Mesendoderm (in vitro differentiated cells): ENCODE measurements at regions not wholly inside any gene's neighbourhood (a gene's known extent, or its start where the extent isn't known, plus 50 kb on each side); places are given as distances from the start of the nearest gene placed in this dataset.

Experiments
- DNase-seq: peaks from one replicate; pipeline ENCODE4 v3.0.0; 2013
- H2AK5ac ChIP-seq: 2 replicates; pipeline ENCODE4 v1.6.1; 2013; ENCODE audit warnings: low read length, inconsistent platforms
- H2BK120ac ChIP-seq: 2 replicates; pipeline ENCODE4 v1.6.1; 2013; ENCODE audit warnings: low read depth, mild to moderate bottlenecking, low read length, moderate library complexity, mixed read lengths
- H2BK15ac ChIP-seq: replicated peaks from 2 replicates; pipeline ENCODE4 v1.6.1; 2013; ENCODE audit warnings: low read depth, mild to moderate bottlenecking, moderate library complexity
- H2BK5ac ChIP-seq: 2 replicates; pipeline ENCODE4 v1.6.1; 2013; ENCODE audit warnings: low read length, inconsistent platforms
- H3K18ac ChIP-seq: 2 replicates; pipeline ENCODE4 v1.6.1; 2013; ENCODE audit warnings: mild to moderate bottlenecking, low read length, mixed read lengths
- H3K23ac ChIP-seq: one replicate; pipeline ENCODE4 v1.6.1; 2013; ENCODE audit warnings: low read length
- H3K27ac ChIP-seq: 2 replicates; pipeline ENCODE4 v1.5.1; 2013; ENCODE audit warnings: low read depth, mild to moderate bottlenecking, inconsistent platforms, low read length, moderate library complexity
- H3K27me3 ChIP-seq: 2 replicates; pipeline ENCODE4 v1.6.1; 2013; ENCODE audit warnings: low read length, control low read depth, mild to moderate bottlenecking, inconsistent platforms; ENCODE audit not compliant: insufficient read depth, poor library complexity
- H3K36me3 ChIP-seq: 2 replicates; pipeline ENCODE4 v1.6.1; 2013; ENCODE audit warnings: low read length, inconsistent platforms; ENCODE audit not compliant: control insufficient read depth, insufficient read depth
- H3K4ac ChIP-seq: one replicate; pipeline ENCODE4 v1.6.1; 2013; ENCODE audit warnings: low read depth, mild to moderate bottlenecking, low read length, moderate library complexity
- H3K4me1 ChIP-seq: 2 replicates; pipeline ENCODE4 v1.6.1; 2013; ENCODE audit warnings: low read depth, low read length, inconsistent platforms; ENCODE audit not compliant: control insufficient read depth
- H3K4me2 ChIP-seq: 2 replicates; pipeline ENCODE4 v1.6.1; 2013; ENCODE audit warnings: low read length
- H3K4me3 ChIP-seq: 2 replicates; pipeline ENCODE4 v1.5.1; 2013; ENCODE audit warnings: mild to moderate bottlenecking, low read length
- H3K56ac ChIP-seq: one replicate; pipeline ENCODE4 v1.6.1; 2013; ENCODE audit warnings: low read length
- H3K79me1 ChIP-seq: 2 replicates; pipeline ENCODE4 v1.6.1; 2013; ENCODE audit warnings: low read length, inconsistent platforms
- H3K79me2 ChIP-seq: 2 replicates; pipeline ENCODE4 v1.6.1; 2013; ENCODE audit warnings: mild to moderate bottlenecking, low read length; ENCODE audit not compliant: control insufficient read depth, insufficient read depth
- H3K9ac ChIP-seq: 2 replicates; pipeline ENCODE4 v1.6.1; 2013; ENCODE audit warnings: low read length, inconsistent platforms
- H4K5ac ChIP-seq: one replicate; pipeline ENCODE4 v1.6.1; 2013; ENCODE audit warnings: low read length
- H4K8ac ChIP-seq: one replicate; pipeline ENCODE4 v1.6.1; 2013; ENCODE audit warnings: low read depth, mild to moderate bottlenecking, control low read depth, low read length, moderate library complexity
- WGBS: extraction: QIAGEN DNeasy Blood & Tissue Kit; methylation state at CpG from one replicate; pipeline ENCODE4 v1.1.7; 2013; ENCODE audit warnings: low lambda C conversion rate, missing lambda C conversion rate; ENCODE audit not compliant: insufficient coverage; ENCODE audit errors: extremely low coverage; 5-methylcytosine and 5-hydroxymethylcytosine counted together

- Histone ChIP-seq H3K4me1 (no peaks in the 10 kb centered on the region), H2BK120ac (no peak overlapping the region), H3K36me3 (no peaks in the 10 kb centered on the region), H3K9ac (no peak overlapping the region), H3K27ac (no peak overlapping the region), H3K79me1 (no peaks in the 10 kb centered on the region), H3K4me3 (no peak overlapping the region), H2BK15ac (no peak overlapping the region), H3K56ac (no peak overlapping the region), H3K4ac (no peak overlapping the region), H2BK5ac (no peak overlapping the region), H3K23ac (no peak overlapping the region), H4K8ac (no peak overlapping the region), H3K27me3 (no peaks in the 10 kb centered on the region), H2AK5ac (no peak overlapping the region), H3K79me2 (no peaks in the 10 kb centered on the region), H3K4me2 (no peak overlapping the region), H3K18ac (no peak overlapping the region), H4K5ac (no peak overlapping the region)
- no CpG with 5 or more reads among the region's 36 CpGs for WGBS
- no peak for DNase-seq
Observed at GRCh38 chr4:16360694-16361262, 134.5 kb upstream of the TAPT1 start.

- H2BK5ac ChIP-seq: no peak overlapping the region
- no peak overlapping the region for H2BK15ac ChIP-seq
- H3K27me3 ChIP-seq: no peaks in the 10 kb centered on the region
- no peak overlapping the region for H3K23ac ChIP-seq
- H2BK120ac ChIP-seq: no peak overlapping the region
- H4K5ac ChIP-seq: no peak overlapping the region
- no peaks in the 10 kb centered on the region for H3K79me1 ChIP-seq
- no peak overlapping the region for H3K4me2 ChIP-seq
- no peak overlapping the region for H3K27ac ChIP-seq
- H3K36me3 ChIP-seq: no peaks in the 10 kb centered on the region
- no peaks in the 10 kb centered on the region for H3K79me2 ChIP-seq
- DNase-seq: no peak
- no peak overlapping the region for H2AK5ac ChIP-seq
- H3K9ac ChIP-seq: no peak overlapping the region
- WGBS: no CpG with 5 or more reads among the region's 5 CpGs
- no peak overlapping the region for H3K4ac ChIP-seq
- no peak overlapping the region for H3K18ac ChIP-seq
- no peak overlapping the region for H4K8ac ChIP-seq
- H3K56ac ChIP-seq: no peak overlapping the region
- H3K4me3 ChIP-seq: no peak overlapping the region
- H3K4me1 ChIP-seq: peaks cover 2% of the 10 kb centered on the region
Observed at GRCh38 chr4:16353165-16353564, 126.9 kb upstream of the TAPT1 start.

- H4K5ac ChIP-seq: no peak overlapping the region
- no peaks in the 10 kb centered on the region for H3K36me3 ChIP-seq
- H3K79me1 ChIP-seq: no peaks in the 10 kb centered on the region
- H3K27me3 ChIP-seq: no peaks in the 10 kb centered on the region
- H2BK5ac ChIP-seq: no peak overlapping the region
- DNase-seq: no peak
- no peaks in the 10 kb centered on the region for H3K79me2 ChIP-seq
- WGBS: no CpG with 5 or more reads among the region's 8 CpGs
- H4K8ac ChIP-seq: no peak overlapping the region
- H2AK5ac ChIP-seq: no peak overlapping the region
- H3K56ac ChIP-seq: no peak overlapping the region
- H3K27ac ChIP-seq: no peak overlapping the region
- H3K23ac ChIP-seq: no peak overlapping the region
- no peak overlapping the region for H3K4me2 ChIP-seq
- no peak overlapping the region for H3K9ac ChIP-seq
- no peak overlapping the region for H3K4ac ChIP-seq
- H3K4me3 ChIP-seq: no peak overlapping the region
- H3K18ac ChIP-seq: no peak overlapping the region
- H2BK15ac ChIP-seq: no peak overlapping the region
- H3K4me1 ChIP-seq: peaks cover 2% of the 10 kb centered on the region
- H2BK120ac ChIP-seq: no peak overlapping the region
Observed at GRCh38 chr4:16351161-16351560, 124.9 kb upstream of the TAPT1 start.

GRCh38 chr4:16344853-16345252 is 118.6 kb upstream of the TAPT1 start:
- H2BK120ac ChIP-seq: no peak overlapping the region
- no peaks in the 10 kb centered on the region for H3K36me3 ChIP-seq
- no CpG with 5 or more reads among the region's 1 CpG for WGBS
- no peak overlapping the region for H3K27ac ChIP-seq
- H3K4me1 ChIP-seq: no peaks in the 10 kb centered on the region
- H3K79me1 ChIP-seq: no peaks in the 10 kb centered on the region
- H2BK15ac ChIP-seq: no peak overlapping the region
- no peak for DNase-seq
- no peak overlapping the region for H3K18ac ChIP-seq
- no peak overlapping the region for H2AK5ac ChIP-seq
- no peaks in the 10 kb centered on the region for H3K27me3 ChIP-seq
- no peaks in the 10 kb centered on the region for H3K79me2 ChIP-seq
- H2BK5ac ChIP-seq: no peak overlapping the region
- no peak overlapping the region for H3K23ac ChIP-seq
- no peak overlapping the region for H4K5ac ChIP-seq
- H3K4me3 ChIP-seq: no peak overlapping the region
- H4K8ac ChIP-seq: no peak overlapping the region
- H3K4ac ChIP-seq: no peak overlapping the region
- H3K9ac ChIP-seq: no peak overlapping the region
- no peak overlapping the region for H3K56ac ChIP-seq
- H3K4me2 ChIP-seq: no peak overlapping the region

GRCh38 chr4:16337936-16338335 is 111.7 kb upstream of the TAPT1 start:
- no peaks in the 10 kb centered on the region for H3K79me2 ChIP-seq
- H2BK5ac ChIP-seq: no peak overlapping the region
- H3K4me2 ChIP-seq: no peak overlapping the region
- no peaks in the 10 kb centered on the region for H3K36me3 ChIP-seq
- no peaks in the 10 kb centered on the region for H3K79me1 ChIP-seq
- no peak for DNase-seq
- no peak overlapping the region for H2BK15ac ChIP-seq
- H3K9ac ChIP-seq: no peak overlapping the region
- no peak overlapping the region for H4K5ac ChIP-seq
- no peak overlapping the region for H3K4me3 ChIP-seq
- no peak overlapping the region for H3K23ac ChIP-seq
- no peak overlapping the region for H2BK120ac ChIP-seq
- no peak overlapping the region for H3K4ac ChIP-seq
- no peak overlapping the region for H3K18ac ChIP-seq
- no peak overlapping the region for H4K8ac ChIP-seq
- no CpG with 5 or more reads among the region's 2 CpGs for WGBS
- H3K27ac ChIP-seq: no peak overlapping the region
- no peaks in the 10 kb centered on the region for H3K4me1 ChIP-seq
- no peaks in the 10 kb centered on the region for H3K27me3 ChIP-seq
- H3K56ac ChIP-seq: no peak overlapping the region
- no peak overlapping the region for H2AK5ac ChIP-seq

GRCh38 chr4:16334601-16335000 is 108.3 kb upstream of the TAPT1 start:
- Histone ChIP-seq H3K4me2 (no peak overlapping the region), H3K79me2 (no peaks in the 10 kb centered on the region), H3K4me3 (no peak overlapping the region), H3K23ac (no peak overlapping the region), H2BK5ac (no peak overlapping the region), H3K4me1 (no peaks in the 10 kb centered on the region), H4K5ac (no peak overlapping the region), H2AK5ac (no peak overlapping the region), H3K27me3 (no peaks in the 10 kb centered on the region), H3K36me3 (no peaks in the 10 kb centered on the region), H2BK120ac (no peak overlapping the region), H3K56ac (no peak overlapping the region), H3K18ac (no peak overlapping the region), H3K79me1 (no peaks in the 10 kb centered on the region), H3K27ac (no peak overlapping the region), H4K8ac (no peak overlapping the region), H3K9ac (no peak overlapping the region), H3K4ac (no peak overlapping the region), H2BK15ac (no peak overlapping the region)
- WGBS: no CpG with 5 or more reads among the region's 2 CpGs
- no peak for DNase-seq
